T-helper 1 cell (primary cell): ENCODE measurements at regions not wholly inside any gene's neighbourhood (a gene's known extent, or its start where the extent isn't known, plus 50 kb on each side); places are given as distances from the start of the nearest gene placed in this dataset.

Source experiments
- DNase-seq, 5 donors: peaks; one replicate each; pipeline ENCODE4 v3.0.0-alpha.2; 2012 to 2020

- no peak for DNase-seq
Observed at GRCh38 chr4:137310593-137311490, 221.5 kb downstream of the PCDH18 start.

- no peak for DNase-seq
Observed at GRCh38 chr4:137310166-137310565, 222.1 kb downstream of the PCDH18 start.

- no peak for DNase-seq
Observed at GRCh38 chr4:137309424-137309823, 222.9 kb downstream of the PCDH18 start.

GRCh38 chr4:137307806-137308205 is 224.5 kb downstream of the PCDH18 start:
- no peak for DNase-seq

GRCh38 chr4:137300776-137301175 is 231.5 kb downstream of the PCDH18 start:
- DNase-seq, result no peak

- no peak for DNase-seq
Observed at GRCh38 chr4:137299281-137299680, 233.0 kb downstream of the PCDH18 start.

GRCh38 chr4:137293281-137293680 is 239.0 kb downstream of the PCDH18 start:
- DNase-seq, result no peak

GRCh38 chr4:137283737-137284136 is 248.6 kb downstream of the PCDH18 start:
- no peak for DNase-seq

- DNase-seq, result no peak
Observed at GRCh38 chr4:137278431-137278830, 253.9 kb downstream of the PCDH18 start.

GRCh38 chr4:137274404-137274803 is 257.9 kb downstream of the PCDH18 start:
- no peak for DNase-seq

- DNase-seq, result no peak
Observed at GRCh38 chr4:137267024-137267423, 265.3 kb downstream of the PCDH18 start.

- DNase-seq, result no peak
Observed at GRCh38 chr4:137266511-137266910, 265.8 kb downstream of the PCDH18 start.

- DNase-seq, result no peak
Observed at GRCh38 chr4:137263206-137263605, 269.1 kb downstream of the PCDH18 start.

- DNase-seq, result no peak
Observed at GRCh38 chr4:137253949-137254348, 278.3 kb downstream of the PCDH18 start.

- DNase-seq, result no peak
Observed at GRCh38 chr4:137249112-137249511, 283.2 kb downstream of the PCDH18 start.

- no peak for DNase-seq
Observed at GRCh38 chr4:137238456-137239162, 293.7 kb downstream of the PCDH18 start.

GRCh38 chr4:137226900-137227299 is 305.4 kb downstream of the PCDH18 start:
- no peak for DNase-seq

- no peak for DNase-seq
Observed at GRCh38 chr4:137226221-137226620, 306.1 kb downstream of the PCDH18 start.

GRCh38 chr4:137213372-137214173 is 318.7 kb downstream of the PCDH18 start:
- DNase-seq, result no peak

GRCh38 chr4:137212601-137213000 is 319.7 kb downstream of the PCDH18 start:
- DNase-seq, result no peak

GRCh38 chr4:137209240-137209639 is 323.1 kb downstream of the PCDH18 start:
- DNase-seq, result no peak

GRCh38 chr4:137206781-137207180 is 325.5 kb downstream of the PCDH18 start:
- no peak for DNase-seq

- DNase-seq, result no peak
Observed at GRCh38 chr4:137203601-137204000, 328.7 kb downstream of the PCDH18 start.
